K562 (cell line): ENCODE measurements at regions not wholly inside any gene's neighbourhood (a gene's known extent, or its start where the extent isn't known, plus 50 kb on each side); places are given as distances from the start of the nearest gene placed in this dataset.
A peak's percentile ranks its signal among the peaks of the same experiment; 100 is the strongest.

Experiments used
- ATAC-seq: fragments of 200-7000 bp; cut with Tn5 transposase; 3 replicates; pipeline ENCODE4 v1.9.1; 2020; ENCODE audit warnings: moderate library complexity
- BruUV-seq: library from RNA; stranded (reverse); fragments of 400-500 nt; replicated peaks from 2 replicates; lab custom pipeline; 2021; lab: Mats Ljungman, UMichigan
- CTCF ChIA-PET: fragments of 300-600 bp; formaldehyde crosslinking; extraction: SDS; loops from one replicate; lab custom pipeline; 2021; ENCODE audit warnings: low intra/inter-chr PET ratio; lab: Yijun Ruan, JAX
- POLR2A ChIA-PET: fragments of 300-600, 350-650 bp; sonication (Branson Sonifier 250); formaldehyde crosslinking; extraction: SDS; loops from one replicate; lab custom pipeline; 2021; ENCODE audit warnings: antibody characterized with exemption, inconsistent platforms; lab: Yijun Ruan, JAX
- DNase-seq, 4 experiments: peaks; one replicate each; pipeline versions ENCODE4 v3.0.0 to v3.0.0-alpha.2; 2011 to 2018; ENCODE audit warnings: low spot score in 3 of 4, mixed read lengths in 3 of 4; ENCODE audit errors: extremely low read depth in 1 of 4
- FAIRE-seq: peaks from 2 replicates; lab custom pipeline; 2011; peaks lifted over from hg19 to GRCh38; lab: Jason Lieb, UNC
- H2AFZ ChIP-seq: 2 replicates; pipeline ENCODE4 v1.6.0; 2011; ENCODE audit warnings: low read depth, low read length, control low read depth, inconsistent platforms
- H3K27ac ChIP-seq: fragments of 200-600 bp; 3 replicates; pipeline ENCODE4 v1.8.0; 2011; ENCODE audit warnings: low read depth, mild to moderate bottlenecking, control low read depth, inconsistent platforms, low read length, moderate library complexity, mixed read lengths; ENCODE audit errors: extremely low read depth
- H3K27me3 ChIP-seq, 2 experiments: fragments of 300-600 bp in 1 of 2; 2 replicates in 1 of 2; 3 replicates in 1 of 2; pipeline versions ENCODE4 v1.6.0 to v1.8.0; 2011; ENCODE audit warnings: inconsistent platforms in 2 of 2, low read length in 2 of 2, mild to moderate bottlenecking in 1 of 2, mixed read lengths in 1 of 2, moderate library complexity in 1 of 2; ENCODE audit not compliant: control insufficient read depth in 2 of 2, insufficient read depth in 2 of 2
- H3K36me3 ChIP-seq: fragments of 300-600 bp; 3 replicates; pipeline ENCODE4 v1.8.0; 2011; ENCODE audit warnings: mild to moderate bottlenecking, low read length, inconsistent platforms; ENCODE audit not compliant: control insufficient read depth, insufficient read depth
- H3K4me1 ChIP-seq, 2 experiments: fragments of 200-600 bp in 1 of 2; replicated peaks in 1 of 2; 2 replicates in 1 of 2; 3 replicates in 1 of 2; pipeline versions ENCODE4 v1.5.1 to v1.8.0; 2011; ENCODE audit warnings: inconsistent platforms in 2 of 2, low read length in 2 of 2, mild to moderate bottlenecking in 1 of 2, mixed read lengths in 1 of 2, moderate library complexity in 1 of 2; ENCODE audit not compliant: control insufficient read depth in 2 of 2, insufficient read depth in 2 of 2
- H3K4me2 ChIP-seq: 2 replicates; pipeline ENCODE4 v1.6.1; 2011; ENCODE audit warnings: low read length, control low read depth, inconsistent platforms, mixed read lengths; ENCODE audit not compliant: insufficient read depth
- H3K4me3 ChIP-seq: fragments of 200-600 bp; sonication (generic), shearing (Covaris generic); 2 replicates; pipeline ENCODE4 v1.5.1; 2016; ENCODE audit warnings: control low read depth, inconsistent platforms
- H3K79me2 ChIP-seq: fragments of 200-600 bp; 3 replicates; pipeline ENCODE4 v1.8.0; 2011; ENCODE audit warnings: low read length, inconsistent platforms; ENCODE audit not compliant: control insufficient read depth, insufficient read depth
- H3K9ac ChIP-seq, 2 experiments: 2 replicates each; pipeline versions ENCODE4 v1.6.0 to v1.6.1; 2011; ENCODE audit warnings: low read depth in 2 of 2, low read length in 2 of 2, control low read depth in 1 of 2, inconsistent platforms in 1 of 2, mild to moderate bottlenecking in 1 of 2, mixed read lengths in 1 of 2; ENCODE audit not compliant: insufficient read depth in 1 of 2
- H3K9me1 ChIP-seq: one replicate; pipeline ENCODE4 v1.6.0; 2011; ENCODE audit warnings: inconsistent platforms, mild to moderate bottlenecking, low read length, moderate library complexity; ENCODE audit not compliant: control insufficient read depth, insufficient read depth
- H3K9me3 ChIP-seq: replicated peaks from 2 replicates; pipeline ENCODE4 v1.5.1; 2011; ENCODE audit warnings: low read depth, low read length, inconsistent platforms; ENCODE audit not compliant: control insufficient read depth, insufficient read depth
- H4K20me1 ChIP-seq: replicated peaks from 2 replicates; pipeline ENCODE4 v1.6.1; 2011; ENCODE audit warnings: low read length, inconsistent platforms, mixed read lengths; ENCODE audit not compliant: control insufficient read depth, insufficient read depth
- BACH1 ChIP-seq: fragments of 200-800 bp; sonication (Bioruptor generic); IDR thresholded peaks from 2 replicates; pipeline ENCODE4 v1.6.1; 2016; ENCODE audit warnings: missing genetic modification characterization, missing compliant biosample characterization
- BHLHE40 ChIP-seq: IDR thresholded peaks from 2 replicates; pipeline ENCODE4 v1.6.1; 2011; ENCODE audit warnings: low read length, improper control_type of control experiment
- CBFA2T2 ChIP-seq: fragments of 450-650 bp; conservative IDR thresholded peaks from 2 replicates; pipeline ENCODE4 v1.6.1; 2017; ENCODE audit warnings: mild to moderate bottlenecking
- CCNT2 ChIP-seq: IDR thresholded peaks from 2 replicates; pipeline ENCODE4 v1.6.1; 2011; ENCODE audit warnings: borderline replicate concordance, low read depth, mild to moderate bottlenecking, moderate library complexity, mixed read lengths, low read length; ENCODE audit not compliant: insufficient read length; ENCODE audit errors: extremely low read depth
- CSDE1 ChIP-seq, 2 experiments: fragments of 450-650 bp; IDR thresholded peaks; 2 replicates each; pipeline ENCODE4 v1.6.1; 2016; ENCODE audit warnings: mild to moderate bottlenecking in 1 of 2
- DACH1 ChIP-seq: fragments of 450-650 bp; IDR thresholded peaks from 2 replicates; pipeline ENCODE4 v1.6.1; 2018; ENCODE audit not compliant: partially characterized antibody
- DDX20 ChIP-seq: fragments of 450-650 bp; IDR thresholded peaks from 2 replicates; pipeline ENCODE4 v1.6.1; 2016; ENCODE audit warnings: missing genetic modification characterization, low read depth, mild to moderate bottlenecking, missing compliant biosample characterization, moderate library complexity
- ESRRA ChIP-seq: fragments of 450-650 bp; IDR thresholded peaks from 2 replicates; pipeline ENCODE4 v1.6.1; 2014; ENCODE audit warnings: low read depth, mild to moderate bottlenecking, moderate library complexity, borderline replicate concordance
- ESRRB ChIP-seq: fragments of 250-450 bp; sonication (Bioruptor Pico); IDR thresholded peaks from 2 replicates; pipeline ENCODE4 v1.5.0; 2020; ENCODE audit warnings: mild to moderate bottlenecking, moderate library complexity, borderline replicate concordance
- GATA2 ChIP-seq: sonication (generic); formaldehyde crosslinking; IDR thresholded peaks from 2 replicates; pipeline ENCODE4 v1.4.0; 2020; ENCODE audit warnings: mild to moderate bottlenecking, missing genetic modification reagents
- HNRNPLL ChIP-seq: fragments of 200-400 bp; formaldehyde crosslinking; IDR thresholded peaks from 2 replicates; pipeline ENCODE4 v1.6.1; 2017; ENCODE audit warnings: low read length, low read depth, mild to moderate bottlenecking; ENCODE audit not compliant: poor library complexity, severe bottlenecking
- MAFK ChIP-seq: IDR thresholded peaks from 2 replicates; pipeline ENCODE4 v1.6.1; 2011; ENCODE audit warnings: low read length, improper control_type of control experiment
- MIER1 ChIP-seq: fragments of 450-650 bp; IDR thresholded peaks from 2 replicates; pipeline ENCODE4 v1.6.1; 2016; ENCODE audit warnings: antibody characterized with exemption, mild to moderate bottlenecking, low read depth
- MLX ChIP-seq, 2 experiments: fragments of 450-650 bp in 1 of 2; sonication (generic) in 1 of 2; formaldehyde crosslinking; conservative IDR thresholded peaks; 2 replicates each; pipeline versions ENCODE4 v1.4.0 to v1.8.1; 2020 to 2022; ENCODE audit warnings: mild to moderate bottlenecking in 1 of 2, missing genetic modification reagents in 1 of 2
- PHF21A ChIP-seq: fragments of 450-650 bp; IDR thresholded peaks from 2 replicates; pipeline ENCODE4 v1.6.1; 2017; ENCODE audit warnings: low read depth, borderline replicate concordance
- PRMT5 ChIP-seq: sonication (generic); formaldehyde crosslinking; IDR thresholded peaks from 2 replicates; pipeline ENCODE4 v1.5.0; 2020; ENCODE audit warnings: missing genetic modification reagents
- YBX1 ChIP-seq: fragments of 450-650 bp; IDR thresholded peaks from 2 replicates; pipeline ENCODE4 v1.7.1; 2016; ENCODE audit warnings: mild to moderate bottlenecking
- ZBTB12 ChIP-seq: fragments of 250-450 bp; sonication (Bioruptor Pico); IDR thresholded peaks from 2 replicates; pipeline ENCODE4 v1.4.0; 2020
- ZEB2 ChIP-seq: fragments of 450-650 bp; IDR thresholded peaks from 2 replicates; pipeline ENCODE4 v1.6.1; 2016
- ZNF507 ChIP-seq: conservative IDR thresholded peaks from 2 replicates; pipeline ENCODE4 v1.6.1; 2017; ENCODE audit warnings: missing genetic modification characterization, missing compliant biosample characterization
- ZNF655 ChIP-seq: fragments of 250-450 bp; sonication (Bioruptor Pico); IDR thresholded peaks from 2 replicates; pipeline ENCODE4 v1.5.0; 2021
- WGBS: fragments of 100-300 bp; shearing (Covaris generic); methylation state at CpG from one replicate; pipeline ENCODE4 v1.1.6; 2016; ENCODE audit warnings: low coverage, mixed read lengths; ENCODE audit not compliant: insufficient coverage; ENCODE audit errors: missing lambda C conversion rate; 5-methylcytosine and 5-hydroxymethylcytosine counted together
- in situ Hi-C: fragments of 300-500 bp; cut with MboI; formaldehyde crosslinking; loops from 4 replicates; pipeline ENCODE4 v1.15.0; 2018; ENCODE audit warnings: inconsistent platforms, mixed read lengths
- intact Hi-C: fragments of 100-400 bp; cut with micrococcal nuclease; formaldehyde crosslinking; loops from 2 replicates; pipeline ENCODE4 v1.14.2; 2022

GRCh38 chr10:118868589-118868988 lies 113.8 kb upstream of the CACUL1 start (continued):
- no peak for TF ChIP-seq MIER1
- TF ChIP-seq ZNF655 = no peak
- TF ChIP-seq ZBTB12 (CRISPR knock-in tag) = no peak
- no peak for TF ChIP-seq CBFA2T2

- no peak overlapping the region for H3K4me3 ChIP-seq
- no peak for FAIRE-seq
- 0% methylated on average over 4 of the region's 4 CpGs for WGBS
- TF ChIP-seq ZEB2 = no peak
- no peak for TF ChIP-seq CCNT2
- TF ChIP-seq ESRRB (CRISPR knock-in tag) = no peak
- TF ChIP-seq YBX1 = no peak
- no peak for TF ChIP-seq PRMT5
- TF ChIP-seq GATA2 (CRISPR knock-in tag) = no peak
- TF ChIP-seq PHF21A = no peak
- no peak for TF ChIP-seq CSDE1 (IDR thresholded peaks at IDR 0.05)
- TF ChIP-seq DACH1 = no peak
- TF ChIP-seq MAFK = no peak
- no peak for TF ChIP-seq BHLHE40
- no peak for TF ChIP-seq MLX (CRISPR knock-in tag; conservative IDR thresholded peaks at IDR 0.05)
- TF ChIP-seq DDX20 (tag) = no peak
- no peak for TF ChIP-seq ZNF507
- TF ChIP-seq BACH1 (tag) = no peak
- no peak for TF ChIP-seq HNRNPLL
- no peak for TF ChIP-seq ESRRA
Observed at GRCh38 chr10:118870467-118871243, 115.9 kb upstream of the CACUL1 start.

More at GRCh38 chr10:118870467-118871243, 115.9 kb upstream of the CACUL1 start:
- in situ Hi-C loops (no loop called here), intact Hi-C loops (no loop called here)
- POLR2A ChIA-PET = no interaction called here
- Histone ChIP-seq H3K36me3 (no peaks in the 10 kb centered on the region), H4K20me1 (no peaks in the 10 kb centered on the region), H3K4me2 (no peak overlapping the region), H3K4me1 (no peaks in the 10 kb centered on the region), H3K79me2 (no peaks in the 10 kb centered on the region), H3K27me3 (peaks cover 2 to 7% of the 10 kb centered on the region in 2 experiments; a peak in 1 of 5 replicates), H2AFZ (no peak overlapping the region), H3K9ac (no peak overlapping the region), H3K9me1 (no peaks in the 10 kb centered on the region), H3K9me3 (no peaks in the 10 kb centered on the region), H3K27ac (no peak overlapping the region)
- BruUV-seq = no TSS peak
- CTCF ChIA-PET = no interaction called here
- peak in 1 of 4 experiments; percentile 1 for DNase-seq
- no peak for ATAC-seq
